ENCODE measurements at regions not wholly inside any gene's neighbourhood (a gene's known extent, or its start where the extent isn't known, plus 50 kb on each side); places are given as distances from the start of the nearest gene placed in this dataset.

GRCh38 chr14:101380512-101380911 lies 180.8 kb upstream of the DIO3 start:
- DNase-seq = no peak

DNA sequence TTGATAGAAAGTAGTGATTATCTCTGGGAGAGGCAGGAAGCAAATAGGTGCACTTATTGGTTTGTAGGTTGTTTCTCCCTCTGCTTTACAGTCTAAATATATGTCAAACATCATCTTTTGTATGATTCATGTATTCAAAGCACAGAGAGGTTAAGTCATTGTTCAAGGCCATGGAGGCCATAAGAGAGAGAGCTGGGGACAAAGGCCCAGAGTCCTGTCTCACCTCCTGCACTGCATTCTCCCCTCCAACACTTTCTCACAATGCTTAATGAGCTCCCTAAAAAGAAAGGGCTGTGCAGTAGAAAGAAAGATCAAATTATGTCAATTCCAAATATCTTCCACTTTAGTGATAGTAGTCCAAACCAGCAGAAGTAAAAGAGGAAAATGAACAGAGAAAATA lies 180.4 kb upstream of the DIO3 start:
- no peak for DNase-seq

DNA sequence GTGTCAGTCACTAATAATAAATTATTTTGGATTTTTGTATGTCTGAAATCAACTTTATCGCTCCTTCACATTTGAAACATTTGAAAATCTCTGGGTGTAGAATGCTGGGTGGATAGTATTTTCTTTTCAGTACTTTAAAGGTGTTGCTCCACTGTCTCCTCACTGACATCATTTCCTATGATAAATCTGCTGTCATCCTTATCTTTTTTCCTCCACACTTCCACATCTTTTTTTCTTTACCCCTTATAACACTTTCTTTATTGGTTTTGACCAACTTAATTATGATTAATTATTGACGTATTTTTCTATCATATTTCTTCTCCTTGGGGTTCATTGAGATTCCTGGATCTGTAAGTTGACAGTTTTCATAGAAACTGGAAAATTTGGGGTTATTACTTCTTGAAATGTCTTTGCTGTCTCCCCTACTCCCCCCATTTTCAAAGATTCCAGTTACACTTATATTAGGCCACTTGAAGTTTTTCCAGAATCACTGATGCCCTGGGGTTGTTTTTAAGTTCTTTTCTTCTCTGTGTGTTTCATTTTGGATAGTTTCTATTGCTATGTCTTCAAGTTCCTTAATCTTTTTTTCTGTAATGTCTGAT lies 177.5 kb upstream of the DIO3 start:
- DNase-seq = no peak

- DNase-seq = no peak
These were observed 166.9 kb upstream of the DIO3 start for GRCh38 chr14:101394374-101394773.

DNA sequence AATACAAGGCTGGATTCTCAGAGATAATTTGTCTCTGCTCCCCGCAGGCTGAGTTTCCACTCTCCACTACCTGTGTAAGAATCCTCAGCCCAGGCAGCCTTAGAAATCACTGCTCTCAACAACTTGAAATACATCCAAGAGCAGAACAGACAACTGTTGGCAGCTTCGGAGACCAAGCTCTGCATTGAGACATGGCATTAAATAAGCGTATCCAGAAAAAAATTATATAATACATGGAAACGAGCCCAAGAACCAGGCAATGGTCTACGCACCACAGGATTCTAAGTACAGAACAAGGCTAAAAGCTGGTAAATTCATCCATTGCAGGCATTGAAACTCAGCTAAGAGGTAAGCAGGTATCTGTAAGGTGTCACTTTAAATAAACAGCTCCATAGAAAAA lies 165.5 kb upstream of the DIO3 start:
- DNase-seq = no peak

DNA sequence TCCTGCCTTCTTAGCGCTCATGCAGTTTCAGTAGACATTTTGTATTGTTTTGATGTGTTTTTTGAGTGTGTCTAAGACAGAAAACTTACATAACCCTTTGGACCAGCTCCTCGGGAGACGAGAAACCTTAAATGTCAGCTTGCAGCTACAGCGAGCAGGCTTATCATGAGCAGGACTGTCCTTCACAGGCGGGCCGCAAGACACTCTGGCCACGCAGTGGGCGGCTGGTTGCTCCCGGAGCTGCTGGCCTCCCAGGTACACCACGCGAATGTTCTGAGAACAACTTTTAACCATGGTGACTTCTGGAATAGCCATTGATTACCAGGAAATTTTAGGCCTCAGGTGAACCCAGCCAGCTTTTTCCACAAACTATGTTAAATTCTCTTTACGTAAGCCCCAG lies 164.1 kb upstream of the DIO3 start:
- no peak for DNase-seq

DNA sequence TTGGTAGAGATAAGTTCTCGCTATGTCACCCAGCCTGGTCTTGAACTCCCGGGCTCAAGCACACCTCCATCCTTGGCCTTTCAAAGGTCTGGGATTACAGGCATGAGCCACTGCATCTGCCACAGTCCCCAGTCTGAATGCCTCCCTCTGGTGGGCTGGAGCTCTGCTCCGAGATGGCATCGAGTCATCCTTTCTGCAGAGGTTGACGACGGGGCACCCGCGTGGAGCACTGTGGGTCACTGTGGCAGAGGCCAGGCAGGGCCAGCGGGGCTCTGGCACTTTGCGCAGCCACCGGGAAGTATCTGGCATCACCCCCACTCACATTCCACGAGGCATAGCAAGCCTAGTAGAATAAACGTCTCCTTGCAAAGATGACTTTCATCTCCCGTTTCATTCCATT lies 163.3 kb upstream of the DIO3 start:
- DNase-seq = no peak

DNA sequence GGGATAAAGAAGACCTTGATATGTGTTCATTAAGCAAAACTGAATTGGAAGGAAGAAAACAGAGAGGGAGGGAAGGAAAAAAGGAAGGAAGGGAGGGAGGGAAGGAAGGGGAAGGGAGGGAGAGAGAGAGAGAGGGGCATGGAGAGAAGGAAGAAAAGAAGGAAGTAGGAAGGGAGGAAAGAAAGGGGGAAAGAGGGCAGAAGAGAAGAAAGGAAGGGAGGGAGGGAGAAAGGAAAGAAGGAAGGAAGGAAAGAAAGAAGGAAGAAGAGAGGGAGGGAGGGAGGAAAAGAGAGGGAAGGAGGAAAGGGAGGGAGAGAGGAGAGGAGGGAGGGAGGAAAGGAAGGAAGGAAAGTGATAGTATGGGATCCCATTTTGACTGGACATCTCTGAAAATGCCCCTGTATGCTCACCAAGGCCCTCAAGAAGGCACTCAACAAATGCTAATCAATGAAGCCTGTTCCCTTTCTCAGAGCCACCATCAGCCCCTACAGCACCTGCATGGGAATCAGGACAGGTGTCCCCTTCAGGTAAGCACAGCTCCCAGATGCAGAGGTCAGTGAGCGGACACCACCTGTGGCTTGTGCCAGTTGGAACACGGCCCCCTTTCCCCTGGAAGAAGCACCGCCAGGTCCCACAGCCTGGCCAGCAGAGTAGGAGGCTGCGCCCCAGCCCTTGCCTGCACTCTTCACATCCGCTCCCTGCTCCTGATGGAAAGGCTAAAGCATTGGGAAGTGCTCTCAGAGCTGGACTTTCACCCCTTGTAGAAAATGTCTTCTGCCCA lies 161.4 kb upstream of the DIO3 start:
- DNase-seq = no peak

DNA sequence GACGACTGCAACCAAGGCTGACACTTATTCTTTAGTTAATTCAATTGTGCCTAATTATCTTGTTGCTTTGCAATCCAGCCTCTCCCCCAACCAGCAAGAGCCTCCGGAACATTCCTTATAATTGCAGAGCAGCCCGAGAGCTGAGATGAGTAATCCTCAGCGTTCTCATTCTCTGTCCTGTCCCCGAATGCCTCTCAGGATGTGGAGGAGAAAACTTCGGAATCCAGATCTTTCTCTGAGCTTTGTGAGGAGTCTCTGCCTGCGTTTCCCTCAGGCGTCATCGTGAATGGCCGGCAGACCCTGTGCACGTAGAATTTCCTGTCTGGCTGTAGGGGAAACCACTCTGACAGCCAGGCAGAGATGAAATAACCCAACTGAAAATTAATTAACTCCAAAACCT lies 160.5 kb upstream of the DIO3 start:
- no peak for DNase-seq

- DNase-seq = no peak
These were observed 158.2 kb upstream of the DIO3 start for GRCh38 chr14:101402936-101403660.

- DNase-seq = no peak
These were observed 156.7 kb upstream of the DIO3 start for GRCh38 chr14:101404426-101405170.

- DNase-seq = no peak
These were observed 156.0 kb upstream of the DIO3 start for GRCh38 chr14:101405171-101405883.

DNA sequence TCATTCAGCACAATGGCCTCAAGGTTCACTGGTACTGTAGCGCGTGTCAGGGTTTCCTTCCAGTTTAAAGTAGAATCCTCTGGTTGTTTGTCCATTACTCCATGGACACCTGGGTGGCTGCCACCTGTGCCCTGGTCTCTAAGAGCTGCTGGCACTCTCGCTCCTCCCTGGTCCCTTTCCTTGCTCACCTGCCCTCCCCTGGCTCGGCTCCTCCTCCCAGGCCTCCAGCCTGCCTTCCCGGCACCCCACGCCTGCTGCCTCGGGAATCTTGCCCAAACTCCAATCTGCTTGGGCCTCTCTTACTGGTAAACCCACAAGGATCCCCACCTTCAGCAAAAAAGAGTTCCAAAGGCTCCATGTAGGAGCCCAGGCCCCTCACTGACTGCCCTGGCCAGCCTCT lies 154.4 kb upstream of the DIO3 start:
- no peak for DNase-seq

- peak in 1 of 56 donors; percentile 9 for DNase-seq
These were observed 154.0 kb upstream of the DIO3 start for GRCh38 chr14:101407328-101407727.

- DNase-seq = peak in 1 of 56 donors; percentile 13
These were observed 153.0 kb upstream of the DIO3 start for GRCh38 chr14:101408077-101408831.

DNA sequence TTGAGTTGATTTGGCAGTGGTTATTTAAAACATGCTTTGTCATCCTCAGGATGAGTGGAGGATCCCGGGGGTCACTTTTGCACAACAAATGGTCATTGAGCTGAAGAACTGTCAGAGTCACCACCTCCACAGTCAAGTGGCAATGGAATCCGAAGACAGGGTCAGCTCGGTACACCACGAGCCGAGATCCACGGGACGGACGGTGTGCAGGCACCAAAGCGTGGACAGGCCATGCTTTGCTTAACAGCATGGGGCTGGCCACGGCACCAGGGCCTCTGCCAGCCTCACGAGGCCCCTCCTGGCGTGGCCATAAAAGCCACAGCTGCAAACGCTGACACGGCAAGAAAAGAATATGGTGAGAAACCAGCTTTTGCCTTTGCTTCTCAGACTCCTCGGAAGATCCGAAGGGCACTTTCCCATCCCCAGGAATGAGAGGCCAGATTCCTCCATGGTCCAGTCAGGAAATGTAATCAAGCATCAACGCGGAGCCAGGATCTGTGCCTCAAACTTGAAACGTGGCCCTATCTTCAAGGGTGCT lies 152.2 kb upstream of the DIO3 start:
- no peak for DNase-seq

DNA sequence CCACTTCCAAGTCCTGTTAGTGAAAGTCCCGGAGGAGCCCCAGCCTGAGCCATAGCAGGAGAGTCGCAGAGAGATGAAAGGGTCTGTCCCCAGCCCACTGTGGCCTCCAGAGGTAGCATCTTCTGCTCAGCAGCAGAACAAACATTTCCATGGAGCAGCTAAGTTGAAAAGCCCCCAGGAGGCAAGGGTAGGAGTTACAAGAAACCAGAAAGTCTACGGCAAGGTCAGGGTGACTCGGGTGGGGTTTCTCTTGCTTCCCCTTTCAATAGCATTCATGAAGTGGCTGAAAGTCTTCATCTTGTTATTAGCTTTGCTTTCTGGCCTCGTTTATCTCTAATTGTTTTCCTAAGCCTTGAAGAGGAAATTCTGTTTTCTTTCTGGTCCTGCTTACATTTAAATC lies 151.2 kb upstream of the DIO3 start:
- DNase-seq = no peak

- DNase-seq = no peak
These were observed 150.1 kb upstream of the DIO3 start for GRCh38 chr14:101411151-101411550.

DNA sequence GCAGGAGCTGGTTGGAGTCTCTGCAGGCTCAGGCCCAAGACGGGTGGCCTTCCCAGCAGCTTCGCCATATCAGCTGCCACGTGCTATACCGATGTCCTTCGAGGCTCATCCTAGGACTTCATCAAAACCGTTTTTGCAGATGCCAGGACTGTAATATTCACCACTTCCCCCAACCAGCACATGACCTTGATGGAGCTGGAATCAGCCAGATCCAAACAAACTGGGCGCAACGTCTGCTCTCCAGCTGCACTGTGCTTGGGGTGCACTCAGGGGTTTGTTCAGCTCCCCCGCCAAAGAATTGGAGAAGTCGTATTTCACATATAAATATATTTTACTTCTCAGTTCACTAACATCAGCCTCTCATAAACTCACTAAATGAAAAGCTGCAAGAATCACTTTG lies 149.5 kb upstream of the DIO3 start:
- no peak for DNase-seq

GRCh38 chr14:101412739-101413138 lies 148.6 kb upstream of the DIO3 start:
- no peak for DNase-seq

All from amygdala (tissue), 56 donors.